HG03103 (cell line): ENCODE measurements at regions not wholly inside any gene's neighbourhood (a gene's known extent, or its start where the extent isn't known, plus 50 kb on each side); places are given as distances from the start of the nearest gene placed in this dataset.
"Not testable (repeated sequence)": the region's sequence is repeated elsewhere in the genome, so short reads cannot be mapped to it uniquely, and the experiment has no call there.

Source experiments
- ATAC-seq: cut with Tn5 transposase; IDR thresholded peaks from one replicate; pipeline ENCODE4 v1.9.1; 2021; ENCODE audit warnings: low read depth; ENCODE audit not compliant: unreplicated experiment

GRCh38 chr2:228373191-228373590 lies 191.7 kb upstream of the SPHKAP start:
- ATAC-seq, result no peak

GRCh38 chr2:228372212-228372611 lies 190.7 kb upstream of the SPHKAP start:
- ATAC-seq, result no peak

GRCh38 chr2:228369400-228370031 lies 188.0 kb upstream of the SPHKAP start:
- no peak for ATAC-seq

- ATAC-seq, result no peak
Measured at GRCh38 chr2:228367356-228367755, 185.9 kb upstream of the SPHKAP start.

GRCh38 chr2:228359473-228359872 lies 178.0 kb upstream of the SPHKAP start:
- ATAC-seq, result no peak

- ATAC-seq, result no peak
Measured at GRCh38 chr2:228355897-228356296, 174.4 kb upstream of the SPHKAP start.

GRCh38 chr2:228352980-228353379 lies 171.5 kb upstream of the SPHKAP start:
- not testable (repeated sequence) for ATAC-seq

DNA sequence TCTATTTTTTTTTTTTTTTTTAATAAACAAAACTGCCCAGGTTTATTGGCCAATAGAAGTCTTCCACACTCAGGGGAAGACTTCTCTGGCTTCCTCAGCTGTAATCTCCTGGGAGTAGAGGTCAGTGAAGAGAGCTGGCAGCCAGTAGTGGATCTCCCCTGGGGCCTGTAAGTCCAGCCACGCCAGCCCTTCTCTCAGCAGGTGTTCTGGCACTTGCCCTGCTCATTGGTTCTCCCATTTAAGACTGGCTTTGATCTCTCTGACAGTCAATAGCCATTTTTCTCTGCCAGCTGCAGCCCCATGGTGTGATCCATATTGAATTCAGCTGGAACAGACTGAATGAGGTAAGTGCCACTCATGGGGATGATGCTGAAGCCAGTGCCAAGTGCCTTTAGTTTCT lies 170.6 kb upstream of the SPHKAP start:
- no peak for ATAC-seq

GRCh38 chr2:228348516-228349064 lies 167.1 kb upstream of the SPHKAP start:
- ATAC-seq, result no peak

GRCh38 chr2:228344531-228344930 lies 163.0 kb upstream of the SPHKAP start:
- ATAC-seq, result no peak

DNA sequence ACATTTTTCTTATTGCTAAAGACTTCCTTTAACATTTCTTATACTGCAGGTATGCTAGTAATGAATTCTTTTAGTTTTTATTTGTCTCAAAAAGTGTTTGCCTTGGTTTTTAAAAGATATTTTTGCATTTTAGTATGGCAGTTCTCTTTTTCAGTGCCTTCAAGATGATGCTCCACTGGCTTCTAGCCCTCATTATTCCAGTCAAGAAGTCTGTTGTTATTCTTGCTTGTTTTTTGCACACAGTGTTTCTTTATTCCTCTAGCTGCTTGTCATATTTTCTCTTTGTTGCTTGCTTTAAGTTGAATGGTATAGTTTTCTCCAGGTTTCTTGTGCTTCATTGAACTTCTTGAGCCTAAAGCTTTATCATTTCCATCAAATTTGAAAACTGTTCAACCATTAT lies 158.0 kb upstream of the SPHKAP start:
- no peak for ATAC-seq

DNA sequence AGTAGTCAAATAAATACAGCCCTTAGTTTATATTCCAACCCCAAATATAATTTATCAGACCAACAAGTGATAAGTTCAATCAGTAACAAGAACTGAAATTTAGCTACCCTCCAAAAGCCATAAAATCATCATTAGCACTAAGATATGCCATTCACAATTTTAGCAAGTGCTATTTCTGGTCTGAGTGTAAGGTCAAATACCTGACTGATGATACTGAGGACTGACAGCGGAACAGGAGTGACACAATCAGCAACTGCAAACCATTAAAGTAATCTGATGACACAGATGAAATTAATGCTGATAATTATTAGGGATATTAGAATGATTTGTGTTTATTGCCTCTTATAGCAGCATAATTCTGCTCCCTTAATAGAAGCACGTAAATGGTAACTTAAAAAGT lies 152.7 kb upstream of the SPHKAP start:
- no peak for ATAC-seq

DNA sequence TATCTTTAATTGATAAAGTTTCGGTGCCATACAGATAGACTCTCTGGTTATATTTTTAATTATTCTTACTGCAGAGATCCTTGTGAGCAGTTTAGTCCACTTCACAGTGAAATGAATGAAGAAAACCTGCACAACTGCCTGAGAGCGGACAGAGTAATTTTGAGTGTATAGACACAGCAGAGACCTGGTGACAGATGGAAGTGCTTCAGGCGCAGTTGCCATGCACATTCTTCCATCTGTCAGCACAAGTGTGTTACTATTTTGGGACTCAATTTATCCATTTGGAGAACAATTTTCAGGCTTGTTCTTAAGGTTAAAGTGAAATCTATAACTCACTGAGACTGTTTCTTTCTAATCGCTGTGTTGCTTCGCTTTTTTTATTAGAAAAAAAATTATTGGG lies 147.8 kb upstream of the SPHKAP start:
- ATAC-seq, result no peak

DNA sequence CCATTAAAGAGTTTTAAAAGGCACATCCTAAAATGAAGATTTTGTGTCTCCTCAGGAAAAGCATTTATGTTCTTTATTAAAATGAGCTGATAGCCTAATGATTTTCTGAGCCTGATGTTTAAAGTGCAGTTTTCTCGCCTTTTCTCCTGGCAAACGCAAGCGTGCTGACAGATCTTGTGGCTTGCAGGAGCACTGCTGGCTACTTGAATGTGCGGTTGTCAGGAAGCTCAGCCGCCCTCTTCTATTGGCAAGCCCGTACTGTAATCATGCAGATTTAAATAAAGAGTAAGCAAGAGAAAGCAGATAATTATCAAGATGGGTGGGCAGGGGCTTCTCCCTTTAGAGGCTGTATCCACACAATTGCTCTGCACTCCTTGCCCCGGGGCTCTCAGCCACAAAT lies 139.5 kb upstream of the SPHKAP start:
- ATAC-seq, result no peak

DNA sequence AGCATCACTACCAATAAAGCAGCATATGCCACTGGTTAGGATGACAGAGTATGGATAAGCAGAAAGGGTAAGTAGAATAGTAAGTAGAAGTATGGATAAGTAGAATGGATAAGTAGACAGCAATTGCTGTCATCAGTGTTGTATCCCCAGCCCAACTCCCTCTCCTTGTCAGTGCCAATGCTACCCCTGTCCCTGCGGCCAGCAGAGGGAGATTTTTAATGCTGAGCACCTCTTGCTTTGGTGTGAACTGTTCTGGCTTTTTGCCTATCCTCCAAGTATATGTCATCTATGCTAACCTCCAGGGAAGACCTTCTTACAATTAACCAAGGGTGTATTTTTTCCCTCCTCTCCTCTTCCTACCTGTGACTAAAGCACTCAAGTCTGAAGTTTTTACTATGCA lies 136.7 kb upstream of the SPHKAP start:
- no peak for ATAC-seq

DNA sequence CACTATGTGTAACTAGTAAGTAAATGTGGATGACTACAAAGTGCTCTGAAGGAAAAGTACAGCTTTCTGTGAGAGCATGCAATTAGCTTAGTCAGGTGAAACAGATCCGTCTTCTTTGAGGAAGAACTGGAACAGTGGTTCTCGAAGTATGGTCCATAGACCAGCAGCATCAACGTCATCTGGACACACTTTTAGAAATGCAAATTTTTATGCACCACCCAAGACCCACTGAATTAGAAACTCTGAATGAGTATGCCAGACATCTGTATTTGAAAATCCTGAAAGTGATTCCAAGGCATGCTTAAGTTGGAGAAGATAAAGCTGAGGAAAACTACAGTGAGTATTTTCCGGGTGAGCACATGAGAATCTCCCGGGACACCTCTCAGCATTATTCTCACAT lies 130.7 kb upstream of the SPHKAP start:
- ATAC-seq, result no peak

DNA sequence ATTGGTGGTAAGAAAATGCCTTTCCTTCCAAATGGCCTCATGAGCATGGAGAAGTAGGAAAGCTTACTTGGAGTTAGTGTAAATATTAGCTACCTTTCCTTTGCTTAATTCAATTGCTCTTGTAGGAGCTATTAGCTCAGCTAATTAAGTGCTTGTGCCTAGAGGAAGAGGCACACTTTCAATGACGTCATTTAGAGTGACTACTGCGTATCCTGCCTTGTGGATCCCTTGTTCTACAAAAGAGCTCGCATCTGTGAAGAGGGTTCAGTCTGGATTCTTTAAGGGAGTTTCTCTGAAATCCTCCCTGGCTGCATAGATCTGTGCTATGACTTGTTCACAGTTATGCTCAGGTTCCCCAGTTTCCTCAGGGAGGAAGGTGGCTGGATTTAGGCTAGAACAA lies 122.5 kb upstream of the SPHKAP start:
- no peak for ATAC-seq

DNA sequence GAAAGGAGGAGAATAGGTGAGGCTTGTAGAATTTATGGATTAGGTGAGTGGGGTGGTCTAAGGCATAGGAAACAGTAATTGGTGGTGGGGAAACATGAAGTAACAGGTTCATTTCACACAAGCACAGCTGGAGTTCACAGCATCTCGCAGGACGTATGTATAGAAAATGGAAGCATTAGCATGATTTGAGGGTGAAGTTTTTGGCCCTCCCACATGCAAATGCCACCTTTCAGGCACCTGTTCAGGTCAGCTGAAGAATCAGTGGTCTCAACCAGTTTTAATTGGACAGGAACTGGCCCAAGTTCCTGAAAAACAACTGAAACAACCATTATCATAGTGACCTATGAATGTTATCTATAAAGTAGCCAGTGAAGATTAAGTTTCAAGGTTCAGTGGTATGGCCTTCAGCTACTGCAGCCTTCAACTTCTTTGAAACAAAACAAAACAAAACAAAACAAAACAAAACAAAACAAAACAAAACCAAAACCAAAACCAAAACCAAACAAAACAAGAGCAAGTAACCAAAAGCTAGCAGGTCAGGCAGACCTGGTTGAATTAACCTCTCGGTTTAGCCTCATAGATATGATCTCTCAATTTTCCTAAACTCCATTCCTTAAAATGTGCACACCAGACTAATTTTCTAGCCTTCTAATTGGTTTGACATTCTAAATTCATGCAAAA lies 102.1 kb upstream of the SPHKAP start:
- ATAC-seq, result no peak

- ATAC-seq, result no peak
Measured at GRCh38 chr2:228282376-228282775, 100.9 kb upstream of the SPHKAP start.

DNA sequence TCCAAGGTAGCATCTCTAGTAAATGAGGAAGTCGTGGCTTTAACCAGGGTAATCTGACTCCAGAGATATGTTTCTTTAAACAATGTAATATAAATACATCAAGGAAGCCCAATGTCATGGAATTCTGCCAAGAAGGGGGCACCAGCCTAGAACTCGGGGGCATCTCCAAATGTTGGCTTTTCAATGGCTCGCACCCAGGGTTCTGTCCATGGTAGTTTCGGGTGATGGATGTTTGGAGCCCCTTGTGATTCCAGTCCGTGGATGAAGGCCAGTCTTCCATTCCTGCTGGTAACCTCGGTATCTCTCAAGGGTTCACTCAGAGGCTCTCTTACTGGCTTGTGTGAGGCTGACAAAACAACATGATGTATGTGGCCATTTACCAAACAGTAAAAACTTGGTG lies 91.7 kb upstream of the SPHKAP start:
- ATAC-seq, result no peak

- ATAC-seq, result no peak
Measured at GRCh38 chr2:228269351-228269750, 87.9 kb upstream of the SPHKAP start.

- no peak for ATAC-seq
Measured at GRCh38 chr2:228268756-228269155, 87.3 kb upstream of the SPHKAP start.
